CD4-positive, alpha-beta memory T cell (primary cell): ENCODE measurements at regions not wholly inside any gene's neighbourhood (a gene's known extent, or its start where the extent isn't known, plus 50 kb on each side); places are given as distances from the start of the nearest gene placed in this dataset.

Source experiments
- CTCF ChIA-PET: fragments of 350-600 bp; sonication (Branson Sonifier 250); formaldehyde crosslinking; loops from one replicate; lab custom pipeline; 2021; ENCODE audit warnings: inconsistent platforms; ENCODE audit not compliant: partially characterized antibody; lab: Charles Lee
- POLR2A ChIA-PET: fragments of 350-600 bp; sonication (Branson Sonifier 250); formaldehyde crosslinking; loops from one replicate; lab custom pipeline; 2021; ENCODE audit not compliant: partially characterized antibody; lab: Charles Lee
- DNase-seq, 5 donors: peaks; one replicate each; pipeline versions ENCODE4 v3.0.0 to v3.0.0-alpha.2; 2020 to 2022; ENCODE audit warnings: mixed read lengths in 1 of 5
- H3K27ac ChIP-seq: one replicate; pipeline ENCODE4 v1.7.0; 2013; ENCODE audit warnings: low read depth, low read length
- H3K27me3 ChIP-seq: 2 replicates; pipeline ENCODE4 v1.7.0; 2013; ENCODE audit warnings: mild to moderate bottlenecking, low read length, moderate library complexity; ENCODE audit not compliant: insufficient read depth
- H3K36me3 ChIP-seq: 2 replicates; pipeline ENCODE4 v1.7.0; 2013; ENCODE audit warnings: mild to moderate bottlenecking, low read length, moderate library complexity; ENCODE audit not compliant: insufficient read depth
- H3K4me1 ChIP-seq: 2 replicates; pipeline ENCODE4 v1.7.0; 2013; ENCODE audit warnings: mild to moderate bottlenecking, low read length, moderate library complexity; ENCODE audit not compliant: insufficient read depth
- H3K4me3 ChIP-seq, 2 donors: one replicate each; pipeline ENCODE4 v1.7.0; 2013; ENCODE audit warnings: low read length in 2 of 2, mild to moderate bottlenecking in 1 of 2
- H3K9me3 ChIP-seq, 2 donors: one replicate each; pipeline ENCODE4 v1.7.0; 2013; ENCODE audit warnings: low read length in 2 of 2, control low read depth in 1 of 2; ENCODE audit not compliant: control insufficient read depth in 1 of 2
- H3K27ac Mint-ChIP-seq, 7 donors: one replicate each; pipeline ENCODE4 v1.8.0; 2020 to 2021; ENCODE audit warnings: mixed read lengths in 7 of 7, mild to moderate bottlenecking in 6 of 7, inconsistent platforms in 3 of 7, moderate library complexity in 3 of 7
- H3K27me3 Mint-ChIP-seq, 2 donors: one replicate each; pipeline ENCODE4 v1.8.0; 2020 to 2021; ENCODE audit warnings: mixed read lengths in 2 of 2
- H3K36me3 Mint-ChIP-seq, 2 donors: one replicate each; pipeline ENCODE4 v1.8.0; 2020 to 2021; ENCODE audit warnings: mixed read lengths in 2 of 2, inconsistent platforms in 1 of 2, mild to moderate bottlenecking in 1 of 2
- H3K4me1 Mint-ChIP-seq, 4 donors: one replicate each; pipeline ENCODE4 v1.8.0; 2020 to 2021; ENCODE audit warnings: mixed read lengths in 4 of 4, mild to moderate bottlenecking in 1 of 4
- H3K4me3 Mint-ChIP-seq, 8 donors: one replicate each; pipeline ENCODE4 v1.8.0; 2020 to 2021; ENCODE audit warnings: mixed read lengths in 8 of 8, mild to moderate bottlenecking in 7 of 8, moderate library complexity in 6 of 8, inconsistent platforms in 3 of 8
- H3K9me3 Mint-ChIP-seq, 8 donors: one replicate each; pipeline ENCODE4 v1.8.0; 2020 to 2021; ENCODE audit warnings: mixed read lengths in 8 of 8, mild to moderate bottlenecking in 5 of 8, inconsistent platforms in 3 of 8, moderate library complexity in 1 of 8
- intact Hi-C: fragments of 100-400 bp; cut with micrococcal nuclease; formaldehyde crosslinking; loops from one replicate; pipeline ENCODE4 v1.15.1; 2023

DNA sequence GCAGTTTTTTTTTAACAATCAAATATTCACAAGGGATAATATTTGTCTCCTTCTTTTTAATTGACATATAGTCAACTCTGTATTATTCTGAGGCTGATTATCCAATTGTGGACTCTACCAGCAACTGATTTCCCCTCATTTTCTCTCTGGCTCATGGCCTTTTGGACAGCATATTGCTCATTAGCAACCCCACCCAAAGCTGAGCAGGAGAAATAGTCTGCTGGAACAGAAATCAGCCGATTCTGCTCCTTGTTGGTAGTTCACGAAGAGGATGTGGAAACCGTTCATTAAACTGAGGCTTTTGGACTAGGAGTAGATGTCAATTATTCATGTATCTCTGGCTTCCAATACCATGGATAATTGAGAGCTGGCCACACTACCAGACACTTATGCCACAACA is 428.4 kb upstream of the INTU start:
- H3K9me3 Mint-ChIP-seq = peaks cover 3 to 14% (median 6%) of the 10 kb centered on the region in 8 donors
- no peaks in the 10 kb centered on the region for H3K36me3 Mint-ChIP-seq
- Histone ChIP-seq H3K27ac (no peak overlapping the region), H3K9me3 (no peaks in the 10 kb centered on the region), H3K27me3 (no peaks in the 10 kb centered on the region), H3K4me1 (no peaks in the 10 kb centered on the region), H3K36me3 (no peaks in the 10 kb centered on the region), H3K4me3 (no peak overlapping the region)
- H3K4me3 Mint-ChIP-seq = no peak overlapping the region
- intact Hi-C loops = no loop called here
- DNase-seq = no peak
- H3K27ac Mint-ChIP-seq = no peak overlapping the region
- no peaks in the 10 kb centered on the region for H3K4me1 Mint-ChIP-seq
- no peaks in the 10 kb centered on the region for H3K27me3 Mint-ChIP-seq
- POLR2A ChIA-PET = no interaction called here
- CTCF ChIA-PET = no interaction called here

DNA sequence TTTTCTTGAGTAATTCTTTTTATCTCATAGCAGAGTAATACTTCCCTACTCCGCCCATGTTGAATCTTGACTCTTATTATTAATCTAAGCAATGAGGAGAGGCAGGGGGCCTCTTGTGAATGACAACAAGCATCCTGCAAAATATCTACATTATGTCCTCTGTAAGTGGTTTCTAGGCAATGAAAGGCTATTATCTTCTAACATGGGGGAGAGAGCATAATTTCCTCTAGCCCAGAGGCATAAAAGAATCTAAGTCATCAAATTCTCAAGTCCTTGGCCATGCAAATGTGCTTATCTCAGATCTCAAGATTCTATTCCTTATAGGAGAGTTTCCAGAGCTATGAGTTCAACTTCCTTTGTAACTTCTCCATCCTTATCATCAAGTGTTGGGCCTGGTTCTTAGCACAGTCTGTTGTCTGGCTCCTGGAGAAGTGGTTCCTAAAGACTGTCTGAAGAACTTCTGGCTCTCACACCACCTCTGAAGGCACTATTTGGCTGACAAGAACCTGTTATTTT is 423.1 kb upstream of the INTU start:
- H3K36me3 Mint-ChIP-seq = no peaks in the 10 kb centered on the region
- H3K27ac ChIP-seq = no peak overlapping the region
- POLR2A ChIA-PET = no interaction called here
- no peaks in the 10 kb centered on the region for H3K27me3 Mint-ChIP-seq
- H3K9me3 Mint-ChIP-seq = peaks cover 2 to 15% (median 8%) of the 10 kb centered on the region in 8 donors
- H3K27ac Mint-ChIP-seq = no peak overlapping the region
- H3K4me3 ChIP-seq = no peak overlapping the region
- no peaks in the 10 kb centered on the region for H3K9me3 ChIP-seq
- CTCF ChIA-PET = no interaction called here
- no peaks in the 10 kb centered on the region for H3K4me1 Mint-ChIP-seq
- no peaks in the 10 kb centered on the region for H3K27me3 ChIP-seq
- DNase-seq = no peak
- H3K4me3 Mint-ChIP-seq = no peak overlapping the region
- H3K36me3 ChIP-seq = no peaks in the 10 kb centered on the region
- intact Hi-C loops = no loop called here
- H3K4me1 ChIP-seq = no peaks in the 10 kb centered on the region

DNA sequence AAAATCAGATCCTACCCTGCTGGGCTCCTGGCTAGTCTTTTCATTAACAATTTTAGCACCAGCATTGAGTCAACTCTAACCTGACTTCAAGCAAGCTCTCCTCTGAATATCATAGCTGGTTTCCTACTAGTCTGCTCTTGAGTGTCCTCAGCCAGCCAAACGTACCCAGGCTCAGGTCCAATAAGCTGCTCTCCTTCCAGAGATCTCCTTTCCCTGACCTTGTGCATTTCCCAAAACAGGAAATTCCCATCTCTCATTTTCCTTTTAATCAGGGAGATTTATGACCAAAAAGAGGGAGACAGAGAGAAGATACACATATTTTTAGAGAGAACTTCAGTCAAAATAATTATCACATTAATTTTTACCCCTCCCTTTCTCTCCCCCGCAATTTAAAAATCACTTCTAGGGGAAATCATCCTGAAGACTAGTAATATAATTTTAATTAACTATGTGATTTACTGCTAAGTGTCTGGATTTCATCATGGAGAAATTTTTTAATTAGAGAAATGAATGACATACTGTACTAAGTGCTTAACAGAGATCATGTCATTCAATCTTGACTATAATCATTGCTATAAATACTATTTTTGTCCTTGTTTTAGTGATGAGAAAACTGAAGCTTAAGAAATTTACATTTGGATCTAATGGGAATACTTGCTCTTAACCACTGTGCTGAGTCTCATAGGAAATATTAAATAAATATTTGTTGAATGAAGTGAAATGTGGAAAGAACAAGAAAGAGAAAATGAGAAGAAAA is 421.7 kb upstream of the INTU start:
- Histone ChIP-seq H3K4me1 (no peaks in the 10 kb centered on the region), H3K4me3 (no peak overlapping the region), H3K36me3 (no peaks in the 10 kb centered on the region), H3K27me3 (no peaks in the 10 kb centered on the region), H3K9me3 (no peaks in the 10 kb centered on the region), H3K27ac (no peak overlapping the region)
- ChIA-PET POLR2A (no interaction called here), CTCF (no interaction called here)
- H3K36me3 Mint-ChIP-seq = no peaks in the 10 kb centered on the region
- peaks cover 2 to 15% (median 8%) of the 10 kb centered on the region in 8 donors for H3K9me3 Mint-ChIP-seq
- H3K4me3 Mint-ChIP-seq = no peak overlapping the region
- DNase-seq = no peak
- H3K27ac Mint-ChIP-seq = no peak overlapping the region
- intact Hi-C loops = no loop called here
- no peaks in the 10 kb centered on the region for H3K27me3 Mint-ChIP-seq
- H3K4me1 Mint-ChIP-seq = no peaks in the 10 kb centered on the region

DNA sequence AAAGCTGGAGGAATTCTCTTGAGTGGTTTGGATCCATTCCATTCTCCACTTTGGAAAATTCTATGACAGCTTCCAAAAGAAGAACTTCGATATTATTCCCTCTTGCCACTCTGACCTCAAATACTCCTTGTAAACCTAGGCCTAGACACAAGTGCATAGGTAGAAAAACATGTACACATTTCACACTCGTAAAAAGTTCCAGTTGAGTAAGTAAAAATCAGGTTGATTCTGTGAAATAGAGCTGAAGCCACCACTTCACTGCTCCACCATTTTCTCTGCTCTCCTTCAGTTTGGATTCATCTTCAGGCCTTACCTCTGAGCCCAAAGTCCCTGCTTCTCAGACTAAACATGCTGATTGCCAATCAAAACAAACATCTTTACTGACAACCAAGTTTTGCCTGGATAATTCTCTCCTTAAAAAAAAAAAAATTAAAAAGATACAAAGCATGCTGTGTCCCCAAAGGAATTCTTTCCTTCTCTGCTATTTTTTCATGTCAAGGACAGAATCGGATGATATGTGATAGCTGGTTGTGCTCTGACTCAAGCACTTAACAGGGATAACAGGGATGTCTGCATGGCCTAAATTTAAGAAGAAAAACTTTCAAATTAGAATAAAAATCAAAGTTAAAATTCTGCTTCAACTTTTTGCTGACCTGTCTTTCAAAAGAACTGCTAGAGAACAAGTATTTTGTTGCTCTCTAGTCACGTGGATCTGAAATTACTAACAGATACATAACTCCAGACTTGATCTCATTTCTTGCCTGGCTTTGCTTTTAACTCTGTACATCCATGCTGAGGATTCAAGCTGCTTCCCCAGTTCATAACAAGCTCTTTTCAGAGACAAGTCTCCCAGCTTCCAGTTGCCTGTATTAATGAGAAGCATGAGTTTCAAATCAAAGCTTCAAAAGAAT is 420.9 kb upstream of the INTU start:
- no peaks in the 10 kb centered on the region for H3K27me3 Mint-ChIP-seq

DNA sequence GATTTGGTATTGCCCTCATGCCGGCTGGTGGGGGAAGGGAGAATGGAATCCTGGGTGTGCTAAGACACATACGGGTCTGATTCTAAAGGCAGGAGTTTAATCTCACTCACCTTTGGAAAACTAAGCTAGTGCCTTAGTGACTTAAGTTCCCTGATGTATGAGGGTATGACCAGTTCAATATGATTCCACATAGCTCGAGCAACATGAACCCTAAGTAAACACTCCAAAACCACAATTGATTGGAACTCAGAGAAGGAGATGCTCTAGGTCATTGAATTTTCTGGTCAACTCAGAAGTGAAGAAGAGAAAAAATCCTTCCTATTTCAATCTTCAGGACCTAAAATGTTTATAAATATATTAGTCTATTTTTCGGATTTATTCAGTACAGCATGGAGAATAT is 420.1 kb upstream of the INTU start:
- Mint-ChIP-seq H3K27ac (no peak overlapping the region), H3K4me3 (no peak overlapping the region), H3K4me1 (no peaks in the 10 kb centered on the region), H3K9me3 (peaks cover 2 to 15% (median 6%) of the 10 kb centered on the region in 8 donors), H3K36me3 (no peaks in the 10 kb centered on the region), H3K27me3 (no peaks in the 10 kb centered on the region)
- ChIA-PET CTCF (no interaction called here), POLR2A (no interaction called here)
- Histone ChIP-seq H3K9me3 (no peaks in the 10 kb centered on the region), H3K4me3 (no peak overlapping the region), H3K36me3 (no peaks in the 10 kb centered on the region), H3K27ac (no peak overlapping the region), H3K27me3 (no peaks in the 10 kb centered on the region), H3K4me1 (no peaks in the 10 kb centered on the region)
- intact Hi-C loops = no loop called here
- DNase-seq = no peak

More for the DNA sequence above, 420.9 kb upstream of the INTU start:
- Mint-ChIP-seq H3K9me3 (peaks cover 2 to 15% (median 8%) of the 10 kb centered on the region in 8 donors), H3K36me3 (no peaks in the 10 kb centered on the region), H3K27ac (no peak overlapping the region), H3K4me1 (no peaks in the 10 kb centered on the region), H3K4me3 (no peak overlapping the region)
- H3K27ac ChIP-seq = no peak overlapping the region
- H3K4me1 ChIP-seq = no peaks in the 10 kb centered on the region
- H3K27me3 ChIP-seq = no peaks in the 10 kb centered on the region
- intact Hi-C loops = no loop called here
- no peaks in the 10 kb centered on the region for H3K36me3 ChIP-seq
- POLR2A ChIA-PET = no interaction called here
- CTCF ChIA-PET = no interaction called here
- H3K4me3 ChIP-seq = no peak overlapping the region
- no peak for DNase-seq
- H3K9me3 ChIP-seq = no peaks in the 10 kb centered on the region

DNA sequence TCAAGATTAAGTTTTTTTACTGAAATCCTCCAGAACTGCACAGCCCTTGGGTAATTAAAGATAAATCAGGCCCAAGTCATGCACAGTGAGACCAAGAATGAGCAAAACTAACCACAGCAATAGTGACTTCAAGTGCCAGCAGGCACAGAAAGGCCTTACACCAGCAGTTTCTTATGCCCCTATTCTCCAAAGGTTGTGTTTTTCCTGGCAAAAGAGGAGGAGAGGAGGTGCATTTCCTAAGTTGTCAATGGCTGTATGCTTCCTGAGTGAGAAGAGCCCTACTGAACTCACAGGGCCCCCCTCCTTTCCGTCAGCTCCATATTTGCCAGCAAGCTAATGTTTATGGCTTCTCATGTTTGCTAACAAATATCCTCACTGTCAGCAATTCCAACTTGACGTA is 418.7 kb upstream of the INTU start:
- no peaks in the 10 kb centered on the region for H3K4me1 Mint-ChIP-seq
- no peak for DNase-seq
- H3K36me3 Mint-ChIP-seq = no peaks in the 10 kb centered on the region
- Histone ChIP-seq H3K36me3 (no peaks in the 10 kb centered on the region), H3K27ac (no peak overlapping the region), H3K9me3 (no peaks in the 10 kb centered on the region), H3K4me1 (no peaks in the 10 kb centered on the region), H3K27me3 (no peaks in the 10 kb centered on the region), H3K4me3 (no peak overlapping the region)
- H3K27me3 Mint-ChIP-seq = no peaks in the 10 kb centered on the region
- intact Hi-C loops = no loop called here
- H3K27ac Mint-ChIP-seq = peak overlapping the region in 1 of 7 donors; percentile 37
- H3K9me3 Mint-ChIP-seq = peaks cover 0 to 15% (median 7%) of the 10 kb centered on the region in 8 donors
- ChIA-PET POLR2A (no interaction called here), CTCF (no interaction called here)
- H3K4me3 Mint-ChIP-seq = no peak overlapping the region

DNA sequence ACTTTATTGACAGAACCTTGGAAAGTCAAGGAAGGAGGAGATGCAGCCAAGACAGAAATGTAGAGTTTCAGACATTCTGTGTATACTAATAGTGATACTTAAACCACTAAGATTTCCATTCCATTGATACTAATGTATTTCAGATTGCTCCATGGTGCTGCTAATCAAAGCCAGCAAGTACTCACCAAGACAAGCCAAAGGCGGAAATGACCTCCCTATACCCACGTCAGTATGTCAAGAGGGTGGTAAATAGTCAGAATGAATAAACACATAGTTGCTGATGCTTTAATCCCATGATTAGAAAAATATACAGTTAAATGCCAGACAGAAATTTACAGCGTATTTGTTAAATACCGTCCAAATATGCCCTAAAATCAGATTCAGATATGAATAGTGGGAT is 417.8 kb upstream of the INTU start:
- Mint-ChIP-seq H3K36me3 (no peaks in the 10 kb centered on the region), H3K27ac (no peak overlapping the region), H3K9me3 (peaks cover 0 to 11% (median 3%) of the 10 kb centered on the region in 8 donors), H3K4me3 (no peak overlapping the region), H3K27me3 (no peaks in the 10 kb centered on the region), H3K4me1 (no peaks in the 10 kb centered on the region)
- H3K36me3 ChIP-seq = no peaks in the 10 kb centered on the region
- H3K9me3 ChIP-seq = no peaks in the 10 kb centered on the region
- H3K27ac ChIP-seq = no peak overlapping the region
- DNase-seq = no peak
- intact Hi-C loops = no loop called here
- CTCF ChIA-PET = no interaction called here
- no peaks in the 10 kb centered on the region for H3K27me3 ChIP-seq
- H3K4me1 ChIP-seq = no peaks in the 10 kb centered on the region
- no peak overlapping the region for H3K4me3 ChIP-seq
- POLR2A ChIA-PET = no interaction called here
